ENCODE measurements at regions not wholly inside any gene's neighbourhood (a gene's known extent, or its start where the extent isn't known, plus 50 kb on each side); places are given as distances from the start of the nearest gene placed in this dataset.

- Histone ChIP-seq H3K9me2 (ENCODE audit: insufficient read depth) (no peaks in the 10 kb centered on the region), H3K27ac (ENCODE audit: low read depth) (no peak overlapping the region), H3K36me3 (ENCODE audit: insufficient read depth) (no peaks in the 10 kb centered on the region), H3K79me2 (replicated peaks; ENCODE audit: insufficient read depth) (no peaks in the 10 kb centered on the region), H2AFZ (no peak overlapping the region), H3K27me3 (ENCODE audit: insufficient read depth) (no peaks in the 10 kb centered on the region), H4K20me1 (replicated peaks; ENCODE audit: insufficient read depth) (no peaks in the 10 kb centered on the region), H3F3A (replicated peaks; ENCODE audit: low read depth) (no peaks in the 10 kb centered on the region), H3K4me2 (no peak overlapping the region), H3K4me1 (ENCODE audit: insufficient read depth) (no peaks in the 10 kb centered on the region), H3K4me3 (no peak overlapping the region)
- no peak for DNase-seq (ENCODE audit: low spot score)
- Mint-ChIP-seq H3K4me3 (no peak overlapping the region), H3K9me3 (no peaks in the 10 kb centered on the region), H3K4me1 (peaks cover 12% of the 10 kb centered on the region), H3K36me3 (ENCODE audit: low read depth) (no peaks in the 10 kb centered on the region), H3K27ac (no peak overlapping the region), H3K27me3 (ENCODE audit: insufficient read depth, low read depth, poor library complexity) (no peaks in the 10 kb centered on the region)
- no peak for ATAC-seq
- TF ChIP-seq CTCF (conservative IDR thresholded peaks at IDR 0.05; ENCODE audit: low read depth in 2 of 2) (no peak), JUNB (IDR thresholded peaks at IDR 0.05; ENCODE audit: unreplicated experiment) (no peak), ETS1 (IDR thresholded peaks at IDR 0.05) (no peak), STAT1 (IDR thresholded peaks at IDR 0.05; ENCODE audit: unreplicated experiment) (no peak), REST (IDR thresholded peaks at IDR 0.05; ENCODE audit: unreplicated experiment) (no peak), EZH2phosphoT487 (IDR thresholded peaks at IDR 0.05; ENCODE audit: unreplicated experiment) (no peak), POLR2AphosphoS5 (IDR thresholded peaks at IDR 0.05; ENCODE audit: low read depth) (no peak), ZNF114 (CRISPR knock-in tag; IDR thresholded peaks at IDR 0.05) (no peak), EZH2 (IDR thresholded peaks at IDR 0.05; ENCODE audit: low read depth, unreplicated experiment) (no peak), ZNF462 (CRISPR knock-in tag; IDR thresholded peaks at IDR 0.05) (no peak), ZNF331 (CRISPR knock-in tag; IDR thresholded peaks at IDR 0.05; ENCODE audit: low read depth) (no peak), CREB1 (CRISPR knock-in tag; IDR thresholded peaks at IDR 0.05; ENCODE audit: low read depth) (no peak), NANOG (IDR thresholded peaks at IDR 0.05; ENCODE audit: borderline replicate concordance) (no peak)
These were observed 62.2 kb downstream of the DIPK2A start for GRCh38 chr3:144033863-144034262.
